Osteoblast (primary cell): ENCODE measurements at regions not wholly inside any gene's neighbourhood (a gene's known extent, or its start where the extent isn't known, plus 50 kb on each side); places are given as distances from the start of the nearest gene placed in this dataset.

Experiments used
- DNase-seq: peaks from one replicate; pipeline ENCODE4 v3.0.0; 2011; ENCODE audit warnings: low spot score, mixed read lengths; ENCODE audit not compliant: insufficient read length; ENCODE audit errors: missing footprints
- H2AFZ ChIP-seq: 2 replicates; pipeline ENCODE4 v1.6.0; 2011; ENCODE audit warnings: mild to moderate bottlenecking, low read length
- H3K27ac ChIP-seq: 2 replicates; pipeline ENCODE4 v1.5.1; 2011; ENCODE audit warnings: mild to moderate bottlenecking, low read depth, low read length, moderate library complexity
- H3K27me3 ChIP-seq: 2 replicates; pipeline ENCODE4 v1.6.0; 2012; ENCODE audit warnings: mild to moderate bottlenecking, control low read depth, inconsistent platforms, low read length, moderate library complexity; ENCODE audit not compliant: insufficient read depth
- H3K36me3 ChIP-seq: 2 replicates; pipeline ENCODE4 v1.5.1; 2011; ENCODE audit warnings: mild to moderate bottlenecking, low read length, control low read depth, moderate library complexity; ENCODE audit not compliant: insufficient read depth
- H3K4me1 ChIP-seq: 2 replicates; pipeline ENCODE4 v1.5.1; 2011; ENCODE audit warnings: mild to moderate bottlenecking, low read length, control low read depth, moderate library complexity; ENCODE audit not compliant: insufficient read depth
- H3K4me2 ChIP-seq: 2 replicates; pipeline ENCODE4 v1.6.0; 2011; ENCODE audit warnings: mild to moderate bottlenecking, low read length; ENCODE audit not compliant: insufficient read depth
- H3K4me3 ChIP-seq: fragments of 200-600 bp; sonication (generic); 3 replicates; pipeline ENCODE4 v1.5.1; 2012; ENCODE audit warnings: mild to moderate bottlenecking, low read length, inconsistent platforms; ENCODE audit not compliant: insufficient read depth
- H3K79me2 ChIP-seq: 2 replicates; pipeline ENCODE4 v1.6.0; 2012; ENCODE audit warnings: mild to moderate bottlenecking, low read length, control low read depth, inconsistent platforms; ENCODE audit not compliant: insufficient read depth
- H3K9me3 ChIP-seq: 2 replicates; pipeline ENCODE4 v1.5.1; 2011; ENCODE audit warnings: low read depth, low read length, control low read depth
- H4K20me1 ChIP-seq: 2 replicates; pipeline ENCODE4 v1.6.0; 2012; ENCODE audit warnings: mild to moderate bottlenecking, low read length, control low read depth; ENCODE audit not compliant: insufficient read depth
- CTCF ChIP-seq: IDR thresholded peaks from 2 replicates; pipeline ENCODE4 v1.5.1; 2011; ENCODE audit warnings: mild to moderate bottlenecking, low read depth, low read length, moderate library complexity; ENCODE audit errors: extremely low read depth

- Histone ChIP-seq H4K20me1 (no peaks in the 10 kb centered on the region), H3K36me3 (no peaks in the 10 kb centered on the region), H3K4me2 (no peak overlapping the region), H2AFZ (no peak overlapping the region), H3K27me3 (no peaks in the 10 kb centered on the region), H3K79me2 (no peaks in the 10 kb centered on the region), H3K9me3 (no peaks in the 10 kb centered on the region), H3K4me1 (peaks cover 3% of the 10 kb centered on the region), H3K4me3 (no peak overlapping the region), H3K27ac (no peak overlapping the region)
- TF ChIP-seq CTCF: no peak
- no peak for DNase-seq
These were observed 223.4 kb upstream of the MCHR2 start for GRCh38 chr6:100217225-100218012.

GRCh38 chr6:100216760-100217159, 222.7 kb upstream of the MCHR2 start:
- Histone ChIP-seq H3K4me1 (peaks cover 7% of the 10 kb centered on the region), H4K20me1 (no peaks in the 10 kb centered on the region), H3K4me2 (no peak overlapping the region), H3K4me3 (no peak overlapping the region), H2AFZ (no peak overlapping the region), H3K27me3 (no peaks in the 10 kb centered on the region), H3K27ac (no peak overlapping the region), H3K79me2 (no peaks in the 10 kb centered on the region), H3K9me3 (no peaks in the 10 kb centered on the region), H3K36me3 (no peaks in the 10 kb centered on the region)
- no peak for TF ChIP-seq CTCF
- no peak for DNase-seq

- Histone ChIP-seq H4K20me1 (no peaks in the 10 kb centered on the region), H3K27ac (no peak overlapping the region), H3K79me2 (no peaks in the 10 kb centered on the region), H3K9me3 (no peaks in the 10 kb centered on the region), H3K36me3 (no peaks in the 10 kb centered on the region), H3K27me3 (no peaks in the 10 kb centered on the region), H2AFZ (no peak overlapping the region), H3K4me3 (no peak overlapping the region), H3K4me1 (peaks cover 14% of the 10 kb centered on the region), H3K4me2 (no peak overlapping the region)
- no peak for DNase-seq
- TF ChIP-seq CTCF: no peak
These were observed 218.1 kb upstream of the MCHR2 start for GRCh38 chr6:100212131-100212530.

- no peak for TF ChIP-seq CTCF
- no peaks in the 10 kb centered on the region for H3K9me3 ChIP-seq
- H3K79me2 ChIP-seq: no peaks in the 10 kb centered on the region
- no peak overlapping the region for H3K27ac ChIP-seq
- H2AFZ ChIP-seq: no peak overlapping the region
- no peak for DNase-seq
- no peak overlapping the region for H3K4me3 ChIP-seq
- H4K20me1 ChIP-seq: no peaks in the 10 kb centered on the region
- no peaks in the 10 kb centered on the region for H3K36me3 ChIP-seq
- no peaks in the 10 kb centered on the region for H3K27me3 ChIP-seq
- H3K4me2 ChIP-seq: no peak overlapping the region
- H3K4me1 ChIP-seq: peaks cover 14% of the 10 kb centered on the region
These were observed 216.4 kb upstream of the MCHR2 start for GRCh38 chr6:100210137-100211117.
